Keratinocyte (primary cell): ENCODE measurements at regions not wholly inside any gene's neighbourhood (a gene's known extent, or its start where the extent isn't known, plus 50 kb on each side); places are given as distances from the start of the nearest gene placed in this dataset.

ENCODE experiments used
- DNase-seq: peaks from one replicate; pipeline ENCODE4 v3.0.0-alpha.2; 2011; ENCODE audit warnings: low read depth, missing footprints, low spot score
- FAIRE-seq: peaks from 2 replicates; lab custom pipeline; 2011; peaks lifted over from hg19 to GRCh38; lab: Jason Lieb, UNC
- H2AFZ ChIP-seq: 2 replicates; pipeline ENCODE4 v1.6.0; 2012; ENCODE audit warnings: low read length, control low read depth, inconsistent platforms; ENCODE audit not compliant: control insufficient read depth
- H3K27ac ChIP-seq: 2 replicates; pipeline ENCODE4 v1.5.1; 2011; ENCODE audit warnings: low read length; ENCODE audit not compliant: control insufficient read depth, insufficient read depth
- H3K27me3 ChIP-seq: 3 replicates; pipeline ENCODE4 v1.6.0; 2011; ENCODE audit warnings: low read length; ENCODE audit not compliant: control insufficient read depth, insufficient read depth; ENCODE audit errors: extremely low read depth
- H3K36me3 ChIP-seq, 2 experiments: 2 replicates in 1 of 2; 3 replicates in 1 of 2; pipeline ENCODE4 v1.5.1; 2011; ENCODE audit warnings: low read length in 2 of 2, mild to moderate bottlenecking in 1 of 2; ENCODE audit not compliant: control insufficient read depth in 2 of 2, insufficient read depth in 2 of 2; ENCODE audit errors: extremely low read depth in 1 of 2
- H3K4me1 ChIP-seq: 3 replicates; pipeline ENCODE4 v1.5.1; 2011; ENCODE audit warnings: low read length; ENCODE audit not compliant: control insufficient read depth, insufficient read depth; ENCODE audit errors: extremely low read depth
- H3K4me2 ChIP-seq: 3 replicates; pipeline ENCODE4 v1.6.0; 2011; ENCODE audit warnings: low read depth, low read length; ENCODE audit not compliant: control insufficient read depth, insufficient read depth; ENCODE audit errors: extremely low read depth
- H3K4me3 ChIP-seq, 3 experiments: fragments of 200-600 bp in 1 of 3; sonication (generic) in 1 of 3; 2 replicates in 2 of 3; 3 replicates in 1 of 3; pipeline ENCODE4 v1.5.1; 2011 to 2016; ENCODE audit warnings: low read length in 3 of 3, mild to moderate bottlenecking in 3 of 3, control low read depth in 2 of 3, inconsistent platforms in 1 of 3, low read depth in 1 of 3, mixed read lengths in 1 of 3, mixed run types in 1 of 3, moderate library complexity in 1 of 3; ENCODE audit not compliant: control insufficient read depth in 2 of 3, insufficient read depth in 2 of 3; ENCODE audit errors: extremely low read depth in 1 of 3
- H3K79me2 ChIP-seq: 2 replicates; pipeline ENCODE4 v1.6.0; 2012; ENCODE audit warnings: low read length; ENCODE audit not compliant: control insufficient read depth, insufficient read depth
- H3K9ac ChIP-seq: 3 replicates; pipeline ENCODE4 v1.6.0; 2011; ENCODE audit warnings: low read length; ENCODE audit not compliant: control insufficient read depth, insufficient read depth; ENCODE audit errors: extremely low read depth
- H3K9me1 ChIP-seq: 3 replicates; pipeline ENCODE4 v1.6.0; 2011; ENCODE audit warnings: low read length; ENCODE audit not compliant: control insufficient read depth, insufficient read depth; ENCODE audit errors: extremely low read depth
- H3K9me3 ChIP-seq: 2 replicates; pipeline ENCODE4 v1.5.1; 2012; ENCODE audit warnings: low read depth, low read length; ENCODE audit not compliant: control insufficient read depth
- H4K20me1 ChIP-seq: 3 replicates; pipeline ENCODE4 v1.6.0; 2011; ENCODE audit warnings: low read length; ENCODE audit not compliant: control insufficient read depth, insufficient read depth; ENCODE audit errors: extremely low read depth
- EZH2 ChIP-seq: IDR thresholded peaks from one replicate; pipeline ENCODE4 v1.6.1; 2012; ENCODE audit warnings: inconsistent platforms, mild to moderate bottlenecking, low read length, moderate library complexity
- dilution Hi-C: fragments of 300-500 bp; cut with MboI; formaldehyde crosslinking; loops from one replicate; pipeline ENCODE4 v1.7.0; 2020; ENCODE audit warnings: low sequenced_read_pairs; ENCODE audit not compliant: extremely low pct_ligation_motif_present
- TF ChIP-seq, protein P1 (sequence below), 3 experiments: IDR thresholded peaks in 1 of 3; conservative IDR thresholded peaks in 1 of 3; optimal IDR thresholded peaks in 1 of 3; 2 replicates in 2 of 3; 3 replicates in 1 of 3; pipeline versions ENCODE3 to v1.5.1; 2011; ENCODE audit warnings: low read length in 3 of 3, mild to moderate bottlenecking in 3 of 3, moderate library complexity in 2 of 3, control low read depth in 1 of 3, inconsistent platforms in 1 of 3; ENCODE audit not compliant: insufficient read depth in 2 of 3; ENCODE audit errors: extremely low read depth in 1 of 3

DNA sequence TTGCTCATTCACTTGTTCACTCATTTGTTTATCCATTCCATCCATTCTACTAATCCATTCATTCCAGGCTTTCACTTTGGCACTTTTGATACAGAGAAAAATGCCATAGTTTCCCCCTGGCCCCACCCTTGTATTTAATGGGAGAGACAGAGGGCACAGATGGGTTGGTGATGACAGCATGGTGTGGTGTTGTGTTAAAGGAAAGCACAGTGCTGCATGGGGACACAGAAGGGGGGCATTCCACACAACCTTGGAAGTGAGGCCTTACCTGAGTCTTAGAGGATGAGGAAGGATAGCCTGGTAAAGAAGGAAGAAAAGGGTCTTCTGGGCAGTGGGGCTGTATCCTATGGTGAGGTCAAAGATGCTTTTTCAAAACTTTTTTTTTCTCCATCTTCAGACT lies 248.5 kb upstream of the C11orf87 start:
- DNase-seq (no peak), FAIRE-seq (no peak)
- no peaks in the 10 kb centered on the region for H4K20me1 ChIP-seq
- H3K9ac ChIP-seq: no peak overlapping the region
- no peaks in the 10 kb centered on the region for H3K4me1 ChIP-seq
- dilution Hi-C loops: no loop called here
- no peak overlapping the region for H3K27ac ChIP-seq
- no peak overlapping the region for H3K4me3 ChIP-seq
- no peaks in the 10 kb centered on the region for H3K36me3 ChIP-seq
- no peaks in the 10 kb centered on the region for H3K9me1 ChIP-seq
- TF ChIP-seq, protein P1, sequence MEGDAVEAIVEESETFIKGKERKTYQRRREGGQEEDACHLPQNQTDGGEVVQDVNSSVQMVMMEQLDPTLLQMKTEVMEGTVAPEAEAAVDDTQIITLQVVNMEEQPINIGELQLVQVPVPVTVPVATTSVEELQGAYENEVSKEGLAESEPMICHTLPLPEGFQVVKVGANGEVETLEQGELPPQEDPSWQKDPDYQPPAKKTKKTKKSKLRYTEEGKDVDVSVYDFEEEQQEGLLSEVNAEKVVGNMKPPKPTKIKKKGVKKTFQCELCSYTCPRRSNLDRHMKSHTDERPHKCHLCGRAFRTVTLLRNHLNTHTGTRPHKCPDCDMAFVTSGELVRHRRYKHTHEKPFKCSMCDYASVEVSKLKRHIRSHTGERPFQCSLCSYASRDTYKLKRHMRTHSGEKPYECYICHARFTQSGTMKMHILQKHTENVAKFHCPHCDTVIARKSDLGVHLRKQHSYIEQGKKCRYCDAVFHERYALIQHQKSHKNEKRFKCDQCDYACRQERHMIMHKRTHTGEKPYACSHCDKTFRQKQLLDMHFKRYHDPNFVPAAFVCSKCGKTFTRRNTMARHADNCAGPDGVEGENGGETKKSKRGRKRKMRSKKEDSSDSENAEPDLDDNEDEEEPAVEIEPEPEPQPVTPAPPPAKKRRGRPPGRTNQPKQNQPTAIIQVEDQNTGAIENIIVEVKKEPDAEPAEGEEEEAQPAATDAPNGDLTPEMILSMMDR (optimal IDR thresholded peaks at IDR 0.05 in 1 of 3, IDR thresholded peaks at IDR 0.05 in 1 of 3, conservative IDR thresholded peaks at IDR 0.05 in 1 of 3; ENCODE audit: extremely low read depth in 1 of 3, insufficient read depth in 2 of 3, low read length in 3 of 3): no peak
- no peak for TF ChIP-seq EZH2
- H3K27me3 ChIP-seq: no peaks in the 10 kb centered on the region
- no peak overlapping the region for H2AFZ ChIP-seq
- H3K4me2 ChIP-seq: no peak overlapping the region
- no peaks in the 10 kb centered on the region for H3K79me2 ChIP-seq
- H3K9me3 ChIP-seq: no peaks in the 10 kb centered on the region

DNA sequence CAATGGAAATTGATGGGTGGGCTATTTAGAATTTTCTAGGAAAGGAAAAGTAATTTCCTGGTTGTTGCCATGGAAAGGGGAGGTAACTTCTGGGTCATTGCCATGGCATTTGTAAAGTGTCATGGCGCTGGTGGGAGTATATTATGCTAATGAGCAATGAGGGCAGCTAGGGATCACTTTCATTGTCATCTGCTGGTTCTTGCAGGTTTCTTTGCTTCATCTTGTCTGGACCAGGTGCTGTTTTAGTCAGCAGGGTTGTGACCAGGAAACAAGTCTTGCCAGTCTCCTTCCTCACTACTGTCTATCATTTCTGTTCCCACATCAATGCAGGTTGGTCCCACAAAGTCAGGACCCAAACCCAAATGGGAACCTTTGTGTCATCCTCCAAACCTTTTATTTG lies 237.6 kb upstream of the C11orf87 start:
- H3K9ac ChIP-seq: no peak overlapping the region
- TF ChIP-seq, protein P1 (optimal IDR thresholded peaks at IDR 0.05 in 1 of 3, IDR thresholded peaks at IDR 0.05 in 1 of 3, conservative IDR thresholded peaks at IDR 0.05 in 1 of 3; ENCODE audit: extremely low read depth in 1 of 3, insufficient read depth in 2 of 3, low read length in 3 of 3): no peak
- TF ChIP-seq EZH2: no peak
- FAIRE-seq (no peak), DNase-seq (no peak)
- H3K9me3 ChIP-seq: no peaks in the 10 kb centered on the region
- H2AFZ ChIP-seq: no peak overlapping the region
- no peaks in the 10 kb centered on the region for H3K79me2 ChIP-seq
- H3K4me1 ChIP-seq: no peaks in the 10 kb centered on the region
- H3K9me1 ChIP-seq: no peaks in the 10 kb centered on the region
- no peak overlapping the region for H3K27ac ChIP-seq
- dilution Hi-C loops: no loop called here
- H3K27me3 ChIP-seq: no peaks in the 10 kb centered on the region
- H3K4me2 ChIP-seq: no peak overlapping the region
- no peaks in the 10 kb centered on the region for H4K20me1 ChIP-seq
- no peaks in the 10 kb centered on the region for H3K36me3 ChIP-seq
- H3K4me3 ChIP-seq: no peak overlapping the region
